ENCODE measurements at regions not wholly inside any gene's neighbourhood (a gene's known extent, or its start where the extent isn't known, plus 50 kb on each side); places are given as distances from the start of the nearest gene placed in this dataset.

GRCh38 chr18:51361130-51361860 is 163.8 kb upstream of the MEX3C start:
- peaks cover 0 to 1% (median 0%) of the 10 kb centered on the region in 4 experiments; a peak in 1 of 7 replicates for H3K27me3 ChIP-seq (replicated peaks in 1 of 4; ENCODE audit: control insufficient read depth in 3 of 4, extremely low read depth in 1 of 4, insufficient read depth in 3 of 4, low read length in 3 of 4)
- H3K23ac ChIP-seq (ENCODE audit: insufficient read length): no peak overlapping the region
- WGBS, 2 experiments (ENCODE audit: extremely low coverage in 1 of 2, insufficient coverage in 1 of 2, insufficient read length in 1 of 2, insufficient replicate concordance in 2 of 2, low coverage in 1 of 2, low lambda C conversion rate in 2 of 2, missing lambda C conversion rate in 1 of 2): 89% methylated on average over 6 of the region's 6 CpGs; no CpG with 5 or more reads in 1 of the 2 experiments
- DNase-seq (ENCODE audit: low read depth in 1 of 2, low spot score in 2 of 2) (no peak), FAIRE-seq (no peak)
- no peak overlapping the region for H3K4ac ChIP-seq (replicated peaks; ENCODE audit: insufficient read length, low read depth, low read length)
- no peak overlapping the region for H2BK120ac ChIP-seq (replicated peaks; ENCODE audit: low read depth, low read length)
- no peak overlapping the region for H2AK5ac ChIP-seq (ENCODE audit: low read depth, low read length)
- H3K9ac ChIP-seq (replicated peaks in 1 of 4; ENCODE audit: extremely low read depth in 1 of 4, low read depth in 3 of 4, low read length in 3 of 4): no peak overlapping the region
- no peak overlapping the region for H2BK12ac ChIP-seq (ENCODE audit: low read depth, low read length)
- no peaks in the 10 kb centered on the region; the same call in 1 of the 2 replicates for H3K23me2 ChIP-seq (ENCODE audit: low read depth, low read length)
- H3K27ac ChIP-seq (ENCODE audit: low read depth, low read length): no peak overlapping the region
- no peak overlapping the region for H2BK20ac ChIP-seq (ENCODE audit: low read length)
- H3K18ac ChIP-seq (ENCODE audit: extremely low read depth, low read length): no peak overlapping the region; the same call in 1 of the 2 replicates
- H4K8ac ChIP-seq (ENCODE audit: extremely low read depth, insufficient read depth, low read length): no peak overlapping the region
- no peaks in the 10 kb centered on the region for H4K20me1 ChIP-seq (replicated peaks in 1 of 2; ENCODE audit: control insufficient read depth in 1 of 2, insufficient read depth in 2 of 2, low read length in 2 of 2)
- H3K9me3 ChIP-seq (ENCODE audit: insufficient read depth in 2 of 2, low read depth in 1 of 2, low read length in 1 of 2): no peaks in the 10 kb centered on the region
- TF ChIP-seq CHD2 (IDR thresholded peaks at IDR 0.05; ENCODE audit: low read length) (no peak), YY1 (IDR thresholded peaks at IDR 0.05; ENCODE audit: low read depth, low read length) (no peak), JUN (IDR thresholded peaks at IDR 0.05; ENCODE audit: low read depth, low read length) (no peak), GTF2F1 (IDR thresholded peaks at IDR 0.05; ENCODE audit: borderline replicate concordance, low read depth, low read length) (no peak), CBX5 (IDR thresholded peaks at IDR 0.05; ENCODE audit: low read depth, low read length) (no peak), EGR1 (IDR thresholded peaks at IDR 0.05; ENCODE audit: borderline replicate concordance, low read depth, low read length) (no peak), RNF2 (IDR thresholded peaks at IDR 0.05; ENCODE audit: borderline replicate concordance, low read depth, low read length, missing control alignments, poor library complexity, severe bottlenecking) (no peak), EZH2 (IDR thresholded peaks at IDR 0.05; ENCODE audit: low read depth, low read length, severe bottlenecking) (no peak), TEAD4 (IDR thresholded peaks at IDR 0.05; ENCODE audit: low read depth, low read length) (no peak), TAF1 (IDR thresholded peaks at IDR 0.05; ENCODE audit: low read depth, low read length) (no peak), CTBP2 (IDR thresholded peaks at IDR 0.05; ENCODE audit: borderline replicate concordance, insufficient read depth, insufficient read length, low read length) (no peak), BRCA1 (IDR thresholded peaks at IDR 0.05; ENCODE audit: low read depth, low read length) (no peak), CBX8 (IDR thresholded peaks at IDR 0.05; ENCODE audit: borderline replicate concordance, low read depth, low read length) (no peak), KDM4A (IDR thresholded peaks at IDR 0.05; ENCODE audit: low read depth, low read length, severe bottlenecking) (no peak)
- H3K79me1 ChIP-seq (ENCODE audit: low read depth, low read length): no peaks in the 10 kb centered on the region
- H4K91ac ChIP-seq (replicated peaks; ENCODE audit: insufficient read length, low read length): no peak overlapping the region
- no peak overlapping the region for H3K56ac ChIP-seq (replicated peaks; ENCODE audit: insufficient read length, low read depth, low read length)
- H2BK5ac ChIP-seq (ENCODE audit: low read depth, low read length): no peak overlapping the region
- no peak overlapping the region for H3K4me3 ChIP-seq (ENCODE audit: extremely low read depth in 1 of 4, insufficient read depth in 2 of 4, low read depth in 3 of 4, low read length in 4 of 4)
- H2BK15ac ChIP-seq (ENCODE audit: low read length): no peak overlapping the region
- H3K4me2 ChIP-seq (ENCODE audit: insufficient read depth in 1 of 2, low read depth in 2 of 2, low read length in 2 of 2): no peak overlapping the region
- no peak overlapping the region for H3K14ac ChIP-seq (ENCODE audit: insufficient read length)
- POLR2A ChIA-PET (ENCODE audit: partially characterized antibody): no interaction called here
- no peaks in the 10 kb centered on the region for H3K36me3 ChIP-seq (ENCODE audit: control insufficient read depth in 2 of 4, insufficient read depth in 4 of 4, low read length in 3 of 4)
- no peak overlapping the region for H2AFZ ChIP-seq (ENCODE audit: low read length)
- H3K4me1 ChIP-seq (replicated peaks in 1 of 4; ENCODE audit: control insufficient read depth in 3 of 4, insufficient read depth in 4 of 4, low read length in 3 of 4): no peaks in the 10 kb centered on the region
- H3K79me2 ChIP-seq (ENCODE audit: control insufficient read depth in 1 of 2, insufficient read depth in 2 of 2, low read length in 2 of 2): no peaks in the 10 kb centered on the region
- H4K5ac ChIP-seq (ENCODE audit: insufficient read length, low read depth, low read length): no peak overlapping the region
- CTCF ChIA-PET (ENCODE audit: partially characterized antibody): no interaction called here
